Gastroesophageal sphincter (tissue), 4 donors: ENCODE measurements at regions not wholly inside any gene's neighbourhood (a gene's known extent, or its start where the extent isn't known, plus 50 kb on each side); places are given as distances from the start of the nearest gene placed in this dataset.

Source experiments
- ATAC-seq: fragments of 150-250 bp; one replicate; pipeline ENCODE4 v1.9.1; 2016; ENCODE audit warnings: mild to moderate bottlenecking, moderate library complexity
- H3K27ac ChIP-seq, 4 donors: fragments of 200-600 bp; sonication (generic) in 3 of 4; 1 replicate in 3 of 4; 2 replicates in 1 of 4; pipeline ENCODE4 v1.5.1; 2016 to 2019
- H3K27me3 ChIP-seq: fragments of 200-600 bp; sonication (generic); one replicate; pipeline ENCODE4 v1.5.1; 2019
- H3K36me3 ChIP-seq, 2 donors: fragments of 200-600 bp; sonication (generic); one replicate each; pipeline ENCODE4 v1.5.1; 2019; ENCODE audit warnings: control low read depth in 1 of 2
- H3K4me1 ChIP-seq, 3 donors: fragments of 200-600 bp; sonication (generic); 1 replicate in 2 of 3; 2 replicates in 1 of 3; pipeline ENCODE4 v1.5.1; 2016 to 2019; ENCODE audit warnings: control low read depth in 2 of 3
- H3K4me3 ChIP-seq, 2 donors: fragments of 200-600 bp; sonication (generic); one replicate each; pipeline ENCODE4 v1.5.1; 2019; ENCODE audit warnings: mild to moderate bottlenecking in 1 of 2, moderate library complexity in 1 of 2
- H3K9me3 ChIP-seq, 3 donors: fragments of 200-600 bp; sonication (generic); one replicate each; pipeline ENCODE4 v1.5.1; 2017 to 2019; ENCODE audit warnings: control low read depth in 2 of 3
- EP300 ChIP-seq: sonication (generic); formaldehyde crosslinking; IDR thresholded peaks from one replicate; pipeline ENCODE4 v1.6.1; 2017; ENCODE audit warnings: antibody characterized with exemption, mild to moderate bottlenecking
- POLR2A ChIP-seq, 2 donors: fragments of 450-650 bp; IDR thresholded peaks; one replicate each; pipeline ENCODE4 v1.6.1; 2017; ENCODE audit warnings: antibody characterized with exemption in 2 of 2, mild to moderate bottlenecking in 2 of 2, moderate library complexity in 1 of 2
- POLR2AphosphoS5 ChIP-seq: sonication (generic); formaldehyde crosslinking; IDR thresholded peaks from one replicate; pipeline ENCODE4 v1.6.1; 2017; ENCODE audit warnings: antibody characterized with exemption
- WGBS, 2 donors: methylation state at CpG; one replicate each; pipeline ENCODE4 v1.1.5; 2018; ENCODE audit warnings: low coverage in 1 of 2; 5-methylcytosine and 5-hydroxymethylcytosine counted together
- TF ChIP-seq, protein P1 (sequence below), 4 experiments: fragments of 200-600 bp in 2 of 4; fragments of 450-650 bp in 2 of 4; sonication (generic) in 1 of 4; IDR thresholded peaks; one replicate each; pipeline ENCODE4 v1.5.1; 2017 to 2019; ENCODE audit warnings: antibody characterized with exemption in 4 of 4, mild to moderate bottlenecking in 2 of 4, moderate library complexity in 2 of 4

DNA sequence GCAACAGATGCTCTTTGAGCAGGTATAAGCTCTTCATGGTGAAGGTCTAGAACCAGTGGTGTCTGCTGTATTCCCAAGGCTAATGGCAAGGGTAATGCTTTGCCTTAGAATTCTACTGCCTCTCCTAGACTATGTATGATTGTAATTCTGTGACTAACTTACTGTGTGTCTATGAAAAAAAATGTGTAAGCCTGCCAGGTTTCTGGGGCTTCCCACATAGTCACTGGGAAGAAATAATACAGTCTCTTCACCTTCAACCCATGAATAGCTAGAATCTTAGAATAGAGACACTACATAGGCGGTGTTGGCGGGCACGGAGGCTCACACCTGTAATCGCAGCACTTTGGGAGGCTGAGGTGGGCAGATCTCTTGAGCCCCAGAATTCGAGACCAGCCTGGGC lies 84.1 kb downstream of the C11orf91 start:
- H3K4me3 ChIP-seq = no peak overlapping the region

DNA sequence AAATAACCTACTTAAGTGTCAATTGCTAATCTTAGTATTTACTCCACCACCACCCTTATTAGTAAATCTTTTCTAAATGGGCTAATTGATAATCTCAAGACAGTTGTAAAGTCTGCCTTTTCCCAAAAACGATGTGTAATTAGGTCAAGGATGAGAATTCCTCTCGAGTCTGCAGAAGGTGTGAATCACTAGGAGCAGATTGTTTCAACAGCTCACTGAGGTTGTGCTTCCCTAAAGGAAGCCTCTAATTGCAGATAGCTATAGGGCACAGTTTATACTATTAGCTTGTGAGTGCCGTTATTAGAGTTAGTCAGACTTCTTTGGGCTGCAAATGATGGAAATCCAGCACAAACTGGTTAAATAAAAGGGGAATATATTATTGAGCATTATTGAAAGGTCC lies 84.9 kb downstream of the C11orf91 start:
- peaks cover 11% of the 10 kb centered on the region for H3K27me3 ChIP-seq
- H3K27ac ChIP-seq = no peak overlapping the region
- no peaks in the 10 kb centered on the region for H3K4me1 ChIP-seq
- WGBS, 2 donors = 32 to 66% methylated on average over 2 to 3 of the region's 3 CpGs
- H3K4me3 ChIP-seq = no peak overlapping the region
- ATAC-seq = no peak
- no peak for TF ChIP-seq POLR2A (IDR thresholded peaks at IDR 0.05)
- TF ChIP-seq EP300 = no peak
- TF ChIP-seq POLR2AphosphoS5 = no peak
- TF ChIP-seq, protein P1, sequence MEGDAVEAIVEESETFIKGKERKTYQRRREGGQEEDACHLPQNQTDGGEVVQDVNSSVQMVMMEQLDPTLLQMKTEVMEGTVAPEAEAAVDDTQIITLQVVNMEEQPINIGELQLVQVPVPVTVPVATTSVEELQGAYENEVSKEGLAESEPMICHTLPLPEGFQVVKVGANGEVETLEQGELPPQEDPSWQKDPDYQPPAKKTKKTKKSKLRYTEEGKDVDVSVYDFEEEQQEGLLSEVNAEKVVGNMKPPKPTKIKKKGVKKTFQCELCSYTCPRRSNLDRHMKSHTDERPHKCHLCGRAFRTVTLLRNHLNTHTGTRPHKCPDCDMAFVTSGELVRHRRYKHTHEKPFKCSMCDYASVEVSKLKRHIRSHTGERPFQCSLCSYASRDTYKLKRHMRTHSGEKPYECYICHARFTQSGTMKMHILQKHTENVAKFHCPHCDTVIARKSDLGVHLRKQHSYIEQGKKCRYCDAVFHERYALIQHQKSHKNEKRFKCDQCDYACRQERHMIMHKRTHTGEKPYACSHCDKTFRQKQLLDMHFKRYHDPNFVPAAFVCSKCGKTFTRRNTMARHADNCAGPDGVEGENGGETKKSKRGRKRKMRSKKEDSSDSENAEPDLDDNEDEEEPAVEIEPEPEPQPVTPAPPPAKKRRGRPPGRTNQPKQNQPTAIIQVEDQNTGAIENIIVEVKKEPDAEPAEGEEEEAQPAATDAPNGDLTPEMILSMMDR (IDR thresholded peaks at IDR 0.05) = no peak
- no peaks in the 10 kb centered on the region for H3K36me3 ChIP-seq
- no peaks in the 10 kb centered on the region for H3K9me3 ChIP-seq

More for the DNA sequence above, 84.1 kb downstream of the C11orf91 start:
- 90% methylated on average over 4 of the region's 5 CpGs; no CpG with 5 or more reads in 1 of the 2 donors for WGBS, 2 donors
- Histone ChIP-seq H3K4me1 (no peaks in the 10 kb centered on the region), H3K9me3 (no peaks in the 10 kb centered on the region), H3K36me3 (no peaks in the 10 kb centered on the region), H3K27ac (no peak overlapping the region), H3K27me3 (peaks cover 11% of the 10 kb centered on the region)
- no peak for TF ChIP-seq POLR2AphosphoS5
- no peak for ATAC-seq

DNA sequence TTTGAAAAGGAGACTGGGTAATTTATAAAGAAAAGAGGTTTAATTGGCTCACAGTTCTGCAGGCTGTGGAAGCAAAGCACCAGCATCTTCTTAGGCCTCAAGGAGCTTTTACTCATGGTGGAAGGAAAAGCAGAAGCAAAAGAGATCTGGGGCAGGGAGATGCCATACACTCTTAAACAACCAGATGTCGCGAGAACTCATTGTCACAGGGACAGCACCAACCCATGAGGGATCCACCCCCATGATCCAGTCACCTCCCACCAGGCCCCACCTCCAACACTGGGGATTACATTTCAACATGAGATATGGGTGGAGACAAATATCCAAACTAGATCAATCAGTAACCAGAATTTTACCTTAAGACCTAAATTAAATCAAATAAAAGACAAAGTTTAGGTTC lies 87.2 kb downstream of the C11orf91 start:
- H3K27ac ChIP-seq = no peak overlapping the region
- no peak for TF ChIP-seq POLR2A (IDR thresholded peaks at IDR 0.05)
- WGBS, 2 donors = 50 to 88% methylated on average over 2 of the region's 2 CpGs
- no peaks in the 10 kb centered on the region for H3K9me3 ChIP-seq
- peaks cover 11% of the 10 kb centered on the region for H3K27me3 ChIP-seq
- no peak overlapping the region for H3K4me3 ChIP-seq
- H3K36me3 ChIP-seq = no peaks in the 10 kb centered on the region
- ATAC-seq = no peak
- no peaks in the 10 kb centered on the region for H3K4me1 ChIP-seq

DNA sequence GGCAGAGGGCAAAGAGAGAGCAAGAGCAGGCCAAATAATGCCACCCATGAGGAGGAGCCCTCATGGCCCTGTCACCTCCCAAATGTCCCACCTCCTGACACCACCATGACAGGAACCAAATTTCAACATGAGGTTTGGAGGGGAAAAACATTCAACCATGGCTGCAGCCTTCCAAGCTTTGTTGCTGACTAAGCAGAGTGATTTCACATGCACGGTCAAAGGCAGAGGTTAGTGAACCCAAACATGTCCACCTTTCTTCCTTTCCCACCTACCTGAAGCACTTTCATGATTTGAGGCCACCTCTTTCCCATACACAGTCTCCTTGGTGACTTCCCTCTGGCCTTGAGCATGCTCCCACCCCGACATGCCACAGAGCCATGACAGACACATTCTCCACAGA lies 89.7 kb downstream of the C11orf91 start:
- Histone ChIP-seq H3K4me3 (no peak overlapping the region), H3K4me1 (no peaks in the 10 kb centered on the region), H3K27ac (no peak overlapping the region), H3K9me3 (no peaks in the 10 kb centered on the region), H3K27me3 (peaks cover under 1% of the 10 kb centered on the region), H3K36me3 (no peaks in the 10 kb centered on the region)
- TF ChIP-seq EP300 (no peak), POLR2AphosphoS5 (no peak)
- no peak for ATAC-seq
- WGBS, 2 donors = 80 to 83% methylated on average over 1 of the region's 2 CpGs

DNA sequence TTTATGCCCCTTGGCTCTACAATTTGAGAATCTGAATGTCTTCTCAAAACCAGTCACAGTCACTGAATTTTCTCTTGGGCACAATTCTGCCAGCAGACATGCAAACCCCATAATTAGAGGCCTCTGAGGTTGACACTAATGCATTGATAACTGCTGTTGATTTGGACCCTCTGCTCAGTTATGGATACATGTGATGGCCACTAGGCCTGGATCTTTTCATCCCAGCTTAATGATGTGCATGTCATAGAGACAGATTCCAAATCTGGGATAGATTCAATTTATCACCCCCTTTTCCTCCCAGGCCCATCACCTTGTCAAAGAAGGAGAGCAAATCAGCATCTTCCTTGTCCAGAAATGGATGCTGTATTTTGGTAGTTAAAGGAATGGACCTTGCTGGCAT lies 92.2 kb downstream of the C11orf91 start:
- Histone ChIP-seq H3K4me1 (no peaks in the 10 kb centered on the region), H3K27ac (no peak overlapping the region), H3K9me3 (no peaks in the 10 kb centered on the region), H3K27me3 (no peaks in the 10 kb centered on the region), H3K4me3 (no peak overlapping the region), H3K36me3 (no peaks in the 10 kb centered on the region)
- TF ChIP-seq EP300 (no peak), POLR2AphosphoS5 (no peak), POLR2A (IDR thresholded peaks at IDR 0.05) (no peak)
- TF ChIP-seq, protein P1 (IDR thresholded peaks at IDR 0.05) = no peak
- ATAC-seq = no peak

DNA sequence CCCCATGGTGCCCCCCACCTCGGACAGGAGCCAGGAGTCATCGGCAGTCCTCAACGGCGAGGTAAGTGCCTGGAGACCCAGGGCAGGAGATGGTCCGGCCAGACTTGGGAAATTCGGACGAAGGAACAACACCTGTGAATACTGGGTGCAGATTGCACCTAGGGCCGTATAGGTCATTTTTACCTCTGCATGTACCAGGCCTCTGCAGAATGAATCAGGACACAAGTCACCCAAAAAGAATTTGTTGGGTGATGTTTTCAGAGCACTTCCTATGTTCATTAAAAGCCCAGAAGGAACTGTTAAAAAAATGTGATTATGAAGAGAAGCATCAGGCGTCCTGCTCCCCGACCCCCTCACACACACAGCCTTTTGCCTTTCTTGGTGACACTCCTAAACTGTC lies 93.9 kb downstream of the C11orf91 start:
- H3K36me3 ChIP-seq = no peaks in the 10 kb centered on the region
- no peak for TF ChIP-seq EP300
- TF ChIP-seq POLR2A (IDR thresholded peaks at IDR 0.05) = no peak
- TF ChIP-seq, protein P1 (IDR thresholded peaks at IDR 0.05) = no peak
- TF ChIP-seq POLR2AphosphoS5 = no peak
- ATAC-seq = no peak
- H3K4me3 ChIP-seq = no peak overlapping the region
- H3K27me3 ChIP-seq = no peaks in the 10 kb centered on the region
- no peaks in the 10 kb centered on the region for H3K9me3 ChIP-seq
- no peaks in the 10 kb centered on the region for H3K4me1 ChIP-seq
- 91 to 98% methylated on average over 4 to 6 of the region's 10 CpGs for WGBS, 2 donors
- H3K27ac ChIP-seq = no peak overlapping the region

DNA sequence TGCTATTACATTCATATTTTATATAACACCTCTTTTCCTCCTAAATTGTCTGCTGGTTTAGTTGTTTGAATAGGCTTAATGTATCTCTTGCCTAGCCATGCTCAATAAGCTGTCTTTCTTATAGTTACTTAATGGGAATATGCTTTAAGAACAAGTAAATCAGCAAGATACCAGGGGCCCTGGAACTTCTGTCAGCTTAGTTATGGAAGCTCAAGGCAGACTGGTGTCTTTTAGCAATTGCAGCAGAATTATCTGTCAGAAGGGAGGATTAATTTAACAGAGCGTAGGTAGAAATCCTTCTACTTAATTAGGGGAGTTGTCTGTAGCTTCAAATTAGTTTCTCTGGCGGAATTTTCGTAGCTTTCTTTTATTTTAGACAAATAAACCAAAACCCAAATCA lies 94.9 kb downstream of the C11orf91 start:
- 71 to 81% methylated on average over 3 of the region's 3 CpGs for whole genome bisulfite sequencing, 2 donors
- Histone ChIP-seq H3K4me1 (no peaks in the 10 kb centered on the region), H3K4me3 (no peak overlapping the region), H3K36me3 (no peaks in the 10 kb centered on the region), H3K27ac (no peak overlapping the region), H3K9me3 (no peaks in the 10 kb centered on the region), H3K27me3 (no peaks in the 10 kb centered on the region)
- TF ChIP-seq POLR2A (IDR thresholded peaks at IDR 0.05) = no peak
- TF ChIP-seq POLR2AphosphoS5 = no peak
- no peak for TF ChIP-seq EP300
- TF ChIP-seq, protein P1 (IDR thresholded peaks at IDR 0.05) = no peak
- ATAC-seq = no peak
